ENCODE measurements at regions not wholly inside any gene's neighbourhood (a gene's known extent, or its start where the extent isn't known, plus 50 kb on each side); places are given as distances from the start of the nearest gene placed in this dataset.

- H3K4me3 ChIP-seq: no peak overlapping the region
- no peaks in the 10 kb centered on the region for H3K36me3 ChIP-seq
- H3K4me1 ChIP-seq: no peaks in the 10 kb centered on the region
- no peaks in the 10 kb centered on the region for H3K9me3 ChIP-seq
- intact Hi-C loops (cut with DNase I): no loop called here
- TF ChIP-seq POLR2A (IDR thresholded peaks at IDR 0.05): no peak
- H3K27me3 ChIP-seq: no peaks in the 10 kb centered on the region
- H3K27ac ChIP-seq: no peak overlapping the region
- DNase-seq (ENCODE audit: extremely low spot score in 2 of 2): no peak
Observed at GRCh38 chr3:193941486-193941885, 194.5 kb upstream of the HES1 start.

DNA sequence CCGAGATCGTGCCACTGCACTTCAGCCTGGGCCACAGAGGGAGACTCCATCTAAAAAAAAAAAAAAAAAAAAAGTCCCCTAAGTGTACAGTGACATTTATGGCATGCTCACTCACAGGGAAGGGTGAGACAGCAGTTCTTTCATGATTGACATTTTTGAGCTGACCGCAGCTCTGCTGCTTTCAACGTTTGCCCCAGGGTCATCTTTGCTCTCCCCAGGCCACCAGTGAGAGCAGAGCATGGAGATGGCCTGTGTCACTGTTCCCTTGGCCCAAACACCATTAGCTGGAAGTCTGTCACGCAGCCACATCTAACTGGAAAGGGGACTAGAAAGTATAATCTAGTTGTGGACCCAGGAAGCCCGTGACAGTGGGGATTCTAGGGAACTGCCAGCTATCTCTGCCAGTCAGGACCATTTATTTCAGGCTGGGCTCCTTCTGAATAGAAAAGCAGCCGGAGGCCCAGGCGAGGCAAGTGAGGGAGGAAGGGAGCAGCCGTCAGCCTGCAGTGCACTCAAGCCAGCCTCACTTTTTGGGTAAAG is 193.4 kb upstream of the HES1 start:
- Histone ChIP-seq H3K9me3 (no peaks in the 10 kb centered on the region), H3K36me3 (no peaks in the 10 kb centered on the region), H3K4me1 (no peaks in the 10 kb centered on the region), H3K27ac (no peak overlapping the region), H3K27me3 (no peaks in the 10 kb centered on the region), H3K4me3 (no peak overlapping the region)
- intact Hi-C loops (cut with DNase I): no loop called here
- TF ChIP-seq, protein P1, sequence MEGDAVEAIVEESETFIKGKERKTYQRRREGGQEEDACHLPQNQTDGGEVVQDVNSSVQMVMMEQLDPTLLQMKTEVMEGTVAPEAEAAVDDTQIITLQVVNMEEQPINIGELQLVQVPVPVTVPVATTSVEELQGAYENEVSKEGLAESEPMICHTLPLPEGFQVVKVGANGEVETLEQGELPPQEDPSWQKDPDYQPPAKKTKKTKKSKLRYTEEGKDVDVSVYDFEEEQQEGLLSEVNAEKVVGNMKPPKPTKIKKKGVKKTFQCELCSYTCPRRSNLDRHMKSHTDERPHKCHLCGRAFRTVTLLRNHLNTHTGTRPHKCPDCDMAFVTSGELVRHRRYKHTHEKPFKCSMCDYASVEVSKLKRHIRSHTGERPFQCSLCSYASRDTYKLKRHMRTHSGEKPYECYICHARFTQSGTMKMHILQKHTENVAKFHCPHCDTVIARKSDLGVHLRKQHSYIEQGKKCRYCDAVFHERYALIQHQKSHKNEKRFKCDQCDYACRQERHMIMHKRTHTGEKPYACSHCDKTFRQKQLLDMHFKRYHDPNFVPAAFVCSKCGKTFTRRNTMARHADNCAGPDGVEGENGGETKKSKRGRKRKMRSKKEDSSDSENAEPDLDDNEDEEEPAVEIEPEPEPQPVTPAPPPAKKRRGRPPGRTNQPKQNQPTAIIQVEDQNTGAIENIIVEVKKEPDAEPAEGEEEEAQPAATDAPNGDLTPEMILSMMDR (IDR thresholded peaks at IDR 0.05): no peak
- TF ChIP-seq POLR2AphosphoS5 (IDR thresholded peaks at IDR 0.05; ENCODE audit: insufficient read depth in 1 of 2, low read depth in 1 of 2): no peak
- TF ChIP-seq POLR2A (IDR thresholded peaks at IDR 0.05): no peak
- DNase-seq (ENCODE audit: extremely low spot score in 2 of 2): no peak

- TF ChIP-seq, protein P1 (IDR thresholded peaks at IDR 0.05): no peak
- TF ChIP-seq POLR2AphosphoS5 (IDR thresholded peaks at IDR 0.05; ENCODE audit: insufficient read depth in 1 of 2, low read depth in 1 of 2) (no peak), POLR2A (IDR thresholded peaks at IDR 0.05) (no peak)
- no peak for DNase-seq (ENCODE audit: extremely low spot score in 2 of 2)
- Histone ChIP-seq H3K4me3 (no peak overlapping the region), H3K4me1 (no peaks in the 10 kb centered on the region), H3K27me3 (no peaks in the 10 kb centered on the region), H3K9me3 (no peaks in the 10 kb centered on the region), H3K27ac (no peak overlapping the region), H3K36me3 (no peaks in the 10 kb centered on the region)
- intact Hi-C loops (cut with DNase I): no loop called here
Observed at GRCh38 chr3:193943200-193943599, 192.7 kb upstream of the HES1 start.

DNA sequence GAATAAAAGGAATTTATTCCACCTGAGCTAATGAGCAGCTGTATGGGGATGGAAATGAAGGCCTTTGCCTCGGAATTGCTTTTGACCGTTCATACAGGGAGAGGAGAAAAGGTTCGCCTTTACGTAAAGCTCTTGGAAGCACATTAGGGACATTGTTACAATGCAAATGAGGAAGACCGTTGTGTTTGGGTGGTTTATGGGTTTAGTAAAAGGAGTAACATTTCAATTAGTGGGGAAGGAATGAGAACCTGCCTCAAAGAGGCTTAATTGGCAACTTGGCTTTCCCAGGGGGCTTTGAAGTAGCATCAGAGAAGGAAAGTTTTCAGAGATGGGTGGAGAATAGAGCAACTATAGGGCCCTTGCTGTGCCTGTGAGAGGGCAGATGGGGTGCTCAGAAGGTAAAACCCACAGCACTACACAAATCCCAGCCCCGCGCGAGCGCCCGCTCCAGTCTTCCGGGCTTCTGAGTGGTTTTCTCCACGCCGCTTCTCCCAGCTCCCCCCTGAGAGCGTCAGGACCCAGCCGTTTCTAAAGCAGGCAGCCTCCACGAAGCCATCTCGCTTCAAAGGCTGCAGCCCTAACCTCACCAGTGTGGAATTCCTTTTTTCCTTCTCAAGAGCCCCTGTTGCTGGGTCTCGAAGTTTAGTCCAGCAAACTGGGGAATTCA is 192.0 kb upstream of the HES1 start:
- Histone ChIP-seq H3K27ac (no peak overlapping the region), H3K9me3 (no peaks in the 10 kb centered on the region), H3K4me1 (no peaks in the 10 kb centered on the region), H3K4me3 (no peak overlapping the region), H3K27me3 (no peaks in the 10 kb centered on the region), H3K36me3 (no peaks in the 10 kb centered on the region)
- intact Hi-C loops (cut with DNase I): no loop called here
- DNase-seq (ENCODE audit: extremely low spot score in 2 of 2): no peak
- TF ChIP-seq POLR2A (IDR thresholded peaks at IDR 0.05) (no peak), POLR2AphosphoS5 (IDR thresholded peaks at IDR 0.05; ENCODE audit: insufficient read depth in 1 of 2, low read depth in 1 of 2) (no peak)
- TF ChIP-seq, protein P1 (IDR thresholded peaks at IDR 0.05): no peak

GRCh38 chr3:193944518-193944884 is 191.4 kb upstream of the HES1 start:
- Histone ChIP-seq H3K4me1 (no peaks in the 10 kb centered on the region), H3K4me3 (no peak overlapping the region), H3K9me3 (no peaks in the 10 kb centered on the region), H3K27ac (no peak overlapping the region), H3K36me3 (no peaks in the 10 kb centered on the region), H3K27me3 (no peaks in the 10 kb centered on the region)
- TF ChIP-seq, protein P1 (IDR thresholded peaks at IDR 0.05): no peak
- no peak for TF ChIP-seq POLR2A (IDR thresholded peaks at IDR 0.05)
- TF ChIP-seq POLR2AphosphoS5 (IDR thresholded peaks at IDR 0.05; ENCODE audit: insufficient read depth in 1 of 2, low read depth in 1 of 2): no peak
- no peak for DNase-seq (ENCODE audit: extremely low spot score in 2 of 2)
- intact Hi-C loops (cut with DNase I): no loop called here
